B cell (primary cell): ENCODE measurements at regions not wholly inside any gene's neighbourhood (a gene's known extent, or its start where the extent isn't known, plus 50 kb on each side); places are given as distances from the start of the nearest gene placed in this dataset.

ENCODE experiments used
- ATAC-seq: fragments of 200-7000 bp; cut with Tn5 transposase; one replicate; pipeline ENCODE4 v1.10.0; 2021; ENCODE audit warnings: low read depth, mild to moderate bottlenecking, moderate number of reproducible peaks, moderate library complexity
- CTCF ChIA-PET: fragments of 350-600 bp; sonication (Branson Sonifier 250); formaldehyde crosslinking; loops from one replicate; lab custom pipeline; 2021; ENCODE audit warnings: antibody characterized with exemption, inconsistent platforms; lab: Charles Lee
- POLR2A ChIA-PET: fragments of 350-600 bp; sonication (Branson Sonifier 250); formaldehyde crosslinking; loops from one replicate; lab custom pipeline; 2021; ENCODE audit warnings: antibody characterized with exemption; lab: Charles Lee
- DNase-seq: peaks from one replicate; pipeline ENCODE4 v3.0.0; 2013
- H2AFZ ChIP-seq: 2 replicates; pipeline ENCODE4 v1.6.1; 2012; ENCODE audit warnings: mild to moderate bottlenecking, low read depth, low read length; ENCODE audit not compliant: insufficient read depth, poor library complexity, severe bottlenecking
- H3K27ac ChIP-seq, 2 donors: 1 replicate in 1 of 2; 2 replicates in 1 of 2; pipeline ENCODE4 v1.5.1; 2012 to 2013; ENCODE audit warnings: low read length in 2 of 2, mild to moderate bottlenecking in 2 of 2, moderate library complexity in 1 of 2
- H3K27me3 ChIP-seq, 4 experiments: fragments of 200-600 bp in 1 of 4; sonication (generic) in 1 of 4; replicated peaks in 1 of 4; 1 replicate in 2 of 4; 2 replicates in 2 of 4; pipeline versions ENCODE4 v1.6.1 to v1.7.0; 2013 to 2016; ENCODE audit warnings: low read length in 3 of 4, mild to moderate bottlenecking in 2 of 4, mixed read lengths in 1 of 4, moderate library complexity in 1 of 4; ENCODE audit not compliant: insufficient read depth in 4 of 4, control insufficient read depth in 3 of 4; ENCODE audit errors: control extremely low read depth in 1 of 4
- H3K36me3 ChIP-seq, 2 experiments: replicated peaks in 1 of 2; 1 replicate in 1 of 2; 2 replicates in 1 of 2; pipeline versions ENCODE4 v1.6.1 to v1.7.1; 2013; ENCODE audit warnings: low read length in 1 of 2; ENCODE audit not compliant: insufficient read depth in 2 of 2, control insufficient read depth in 1 of 2; ENCODE audit errors: control extremely low read depth in 1 of 2, extremely low read depth in 1 of 2
- H3K4me1 ChIP-seq, 2 donors: fragments of 200-600 bp in 1 of 2; sonication (generic) in 1 of 2; 1 replicate in 1 of 2; 2 replicates in 1 of 2; pipeline versions ENCODE4 v1.5.1 to v1.6.1; 2013 to 2017; ENCODE audit warnings: low read length in 2 of 2; ENCODE audit not compliant: control insufficient read depth in 2 of 2, insufficient read depth in 2 of 2
- H3K4me2 ChIP-seq: replicated peaks from 2 replicates; pipeline ENCODE3; 2012; ENCODE audit warnings: mild to moderate bottlenecking, low read depth, low read length; ENCODE audit not compliant: poor library complexity, severe bottlenecking
- H3K4me3 ChIP-seq, 5 experiments: fragments of 200-600 bp in 1 of 5; sonication (generic) in 1 of 5; 1 replicate in 3 of 5; 2 replicates in 2 of 5; pipeline versions ENCODE4 v1.5.1 to v1.7.0; 2011 to 2016; ENCODE audit warnings: low read length in 4 of 5, mild to moderate bottlenecking in 4 of 5, low read depth in 2 of 5, control low read depth in 1 of 5, moderate library complexity in 1 of 5; ENCODE audit not compliant: insufficient read depth in 1 of 5; ENCODE audit errors: control extremely low read depth in 1 of 5, extremely low read depth in 1 of 5
- H3K79me2 ChIP-seq: fragments of 200-600 bp; sonication (generic); one replicate; pipeline ENCODE4 v1.6.0; 2016; ENCODE audit warnings: low read length; ENCODE audit not compliant: control insufficient read depth, insufficient read depth
- H3K9ac ChIP-seq: fragments of 200-600 bp; sonication (generic); 2 replicates; pipeline ENCODE4 v1.6.1; 2017; ENCODE audit warnings: mild to moderate bottlenecking, low read length, moderate library complexity
- H3K9me3 ChIP-seq, 3 donors: one replicate each; pipeline versions ENCODE4 v1.6.1 to v1.7.1; 2013; ENCODE audit warnings: low read length in 2 of 3; ENCODE audit not compliant: control insufficient read depth in 2 of 3, insufficient read depth in 1 of 3; ENCODE audit errors: control extremely low read depth in 1 of 3
- H4K20me1 ChIP-seq: 2 replicates; pipeline ENCODE4 v1.6.0; 2012; ENCODE audit warnings: mild to moderate bottlenecking, low read length; ENCODE audit not compliant: insufficient read depth, control insufficient read depth, poor library complexity, severe bottlenecking
- H3K27ac Mint-ChIP-seq: one replicate; pipeline ENCODE4 v1.8.0; 2021; ENCODE audit warnings: mixed read lengths
- H3K27me3 Mint-ChIP-seq: one replicate; pipeline ENCODE4 v1.8.0; 2021; ENCODE audit warnings: mixed read lengths
- H3K4me1 Mint-ChIP-seq: one replicate; pipeline ENCODE4 v1.8.0; 2021; ENCODE audit warnings: mixed read lengths
- H3K4me3 Mint-ChIP-seq: one replicate; pipeline ENCODE4 v1.8.0; 2021; ENCODE audit warnings: mixed read lengths
- H3K9me3 Mint-ChIP-seq: one replicate; pipeline ENCODE4 v1.8.0; 2022; ENCODE audit warnings: mixed read lengths; ENCODE audit not compliant: insufficient read depth
- CTCF ChIP-seq: fragments of 200-600 bp; IDR thresholded peaks from one replicate; pipeline ENCODE4 v1.8.0; 2022; ENCODE audit warnings: antibody characterized with exemption, mild to moderate bottlenecking
- EZH2 ChIP-seq: IDR thresholded peaks from 2 replicates; pipeline ENCODE4 v1.6.1; 2012; ENCODE audit warnings: borderline replicate concordance, low read depth, mild to moderate bottlenecking, moderate library complexity, low read length; ENCODE audit not compliant: insufficient read depth, poor library complexity, severe bottlenecking
- WGBS: methylation state at CpG from one replicate; pipeline ENCODE4 v1.1.5; 2013; ENCODE audit warnings: missing lambda C conversion rate; ENCODE audit not compliant: insufficient coverage; 5-methylcytosine and 5-hydroxymethylcytosine counted together
- intact Hi-C: fragments of 100-400 bp; cut with micrococcal nuclease; formaldehyde crosslinking; loops from one replicate; pipeline ENCODE4 v1.10.0; 2022

DNA sequence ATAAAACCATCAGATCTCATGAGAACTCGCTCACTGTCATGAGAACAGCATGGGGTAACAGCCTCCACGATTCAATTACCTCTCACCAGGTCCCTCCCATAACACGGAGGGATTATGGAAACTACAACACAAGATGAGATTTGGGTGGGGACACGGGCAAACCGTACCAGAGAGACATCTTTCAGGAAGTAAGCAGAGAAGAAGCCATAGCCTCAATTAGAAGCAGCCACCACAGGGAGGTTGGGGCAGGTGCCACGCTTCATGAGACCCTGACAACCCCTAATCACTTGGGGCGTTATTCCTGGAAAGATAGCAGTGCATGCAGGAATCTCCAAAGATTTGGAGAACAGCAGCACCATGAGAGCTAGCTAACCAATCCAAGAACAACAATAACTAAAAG is 52.9 kb upstream of the SIRPG start:
- Histone ChIP-seq H3K9me3 (peaks cover 0 to 10% (median 0%) of the 10 kb centered on the region in 3 donors), H3K4me3 (no peak overlapping the region), H4K20me1 (no peaks in the 10 kb centered on the region), H3K4me1 (no peaks in the 10 kb centered on the region), H3K4me2 (no peak overlapping the region), H3K27me3 (peaks cover 0 to 7% (median 3%) of the 10 kb centered on the region in 4 experiments), H3K27ac (no peak overlapping the region), H3K9ac (no peak overlapping the region), H2AFZ (no peak overlapping the region), H3K36me3 (no peaks in the 10 kb centered on the region), H3K79me2 (no peaks in the 10 kb centered on the region)
- Mint-ChIP-seq H3K4me1 (peaks cover 4% of the 10 kb centered on the region), H3K27me3 (peaks cover 50% of the 10 kb centered on the region), H3K27ac (no peak overlapping the region), H3K4me3 (no peak overlapping the region), H3K9me3 (peaks cover 6% of the 10 kb centered on the region)
- DNase-seq, result no peak
- 54% methylated on average over 7 of the region's 7 CpGs for WGBS
- CTCF ChIA-PET, result no interaction called here
- no peak for ATAC-seq
- TF ChIP-seq CTCF (no peak), EZH2 (no peak)
- intact Hi-C loops, result no loop called here
- POLR2A ChIA-PET, result no interaction called here

DNA sequence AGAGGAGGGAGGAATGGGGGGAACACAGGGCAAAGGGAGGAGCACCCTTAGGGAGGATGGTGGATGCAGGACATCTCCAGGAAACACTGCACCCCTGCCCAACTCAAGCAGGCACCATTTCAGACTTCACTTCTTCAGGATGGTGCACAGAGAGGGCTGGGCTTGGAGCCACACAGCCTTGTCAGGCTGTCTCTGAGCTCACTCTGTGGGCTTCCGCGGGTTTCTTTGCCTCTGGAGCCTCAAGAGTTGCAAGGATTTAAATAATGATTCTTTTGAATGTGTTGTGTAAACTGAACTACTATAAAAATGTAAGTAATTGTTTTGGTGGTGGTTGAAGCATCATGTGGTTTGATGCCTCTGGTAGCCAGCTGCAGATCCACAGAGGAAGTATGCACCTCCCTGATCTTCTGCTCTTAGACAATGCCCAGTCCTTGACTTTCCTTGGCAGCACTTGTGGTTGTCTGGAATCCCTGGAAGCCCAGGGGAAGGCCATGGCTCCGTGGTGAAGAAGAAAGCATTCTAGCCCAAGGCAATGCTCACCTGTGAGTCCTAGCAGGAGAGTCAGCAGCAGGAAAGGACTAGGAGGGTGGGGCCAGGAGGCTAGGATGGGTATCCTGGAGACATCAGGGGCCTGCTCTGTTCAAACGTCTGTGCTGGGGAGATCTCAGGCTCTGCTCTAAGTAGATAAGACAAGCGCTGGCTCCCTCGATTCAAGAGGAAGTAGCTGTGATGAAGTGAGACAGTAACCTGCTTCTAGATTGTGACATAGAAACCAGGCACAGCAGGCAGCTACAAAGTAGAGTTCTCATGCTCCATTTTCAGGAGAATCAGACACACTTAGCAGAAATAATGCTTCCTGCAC is 50.2 kb upstream of the SIRPG start:
- H3K27me3 ChIP-seq, result peaks cover 0 to 3% (median under 1%) of the 10 kb centered on the region in 4 experiments
- Mint-ChIP-seq H3K4me1 (peaks cover 4% of the 10 kb centered on the region), H3K4me3 (no peak overlapping the region), H3K9me3 (no peaks in the 10 kb centered on the region), H3K27ac (no peak overlapping the region), H3K27me3 (peaks cover 45% of the 10 kb centered on the region)
- H3K4me1 ChIP-seq, result no peaks in the 10 kb centered on the region
- H3K4me2 ChIP-seq, result no peak overlapping the region
- no peak overlapping the region for H3K27ac ChIP-seq
- TF ChIP-seq EZH2 (no peak), CTCF (no peak)
- ChIA-PET CTCF (no interaction called here), POLR2A (no interaction called here)
- H2AFZ ChIP-seq, result no peak overlapping the region
- no peak overlapping the region for H3K4me3 ChIP-seq
- intact Hi-C loops, result no loop called here
- H4K20me1 ChIP-seq, result no peaks in the 10 kb centered on the region
- no peaks in the 10 kb centered on the region for H3K79me2 ChIP-seq
- DNase-seq (no peak), ATAC-seq (no peak)
- peaks cover 0 to 10% (median 0%) of the 10 kb centered on the region in 3 donors for H3K9me3 ChIP-seq
- WGBS, result 27% methylated on average over 3 of the region's 6 CpGs
- no peak overlapping the region for H3K9ac ChIP-seq
- no peaks in the 10 kb centered on the region for H3K36me3 ChIP-seq
